Germinal center (tissue), 1 donor: ENCODE measurements at regions not wholly inside any gene's neighbourhood (a gene's known extent, or its start where the extent isn't known, plus 50 kb on each side); places are given as distances from the start of the nearest gene placed in this dataset.
"Not testable (repeated sequence)": the region's sequence is repeated elsewhere in the genome, so short reads cannot be mapped to it uniquely, and the experiment has no call there.

Source experiments
- DNase-seq: peaks from one replicate; pipeline ENCODE4 v3.0.0; 2012; ENCODE audit warnings: mixed read lengths, low spot score

DNA sequence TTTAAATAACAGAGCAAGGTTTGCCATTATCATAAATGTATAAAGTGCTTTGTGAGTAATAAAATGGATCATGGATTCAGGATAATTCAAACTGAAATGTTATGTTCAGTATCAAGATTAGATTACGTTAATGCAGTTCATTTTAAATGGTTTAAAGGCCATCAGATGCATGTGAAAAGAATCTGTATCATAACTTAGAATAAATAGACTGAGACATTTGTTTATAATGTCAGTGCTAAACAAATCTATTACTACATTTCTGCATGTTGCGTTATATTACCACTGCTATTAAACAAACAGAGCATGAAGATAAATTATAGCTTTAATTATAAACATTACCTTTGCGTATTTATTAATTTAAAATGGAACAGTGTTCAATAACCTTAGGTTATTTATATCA is 160.2 kb downstream of the TOX3 start:
- DNase-seq, result no peak

DNA sequence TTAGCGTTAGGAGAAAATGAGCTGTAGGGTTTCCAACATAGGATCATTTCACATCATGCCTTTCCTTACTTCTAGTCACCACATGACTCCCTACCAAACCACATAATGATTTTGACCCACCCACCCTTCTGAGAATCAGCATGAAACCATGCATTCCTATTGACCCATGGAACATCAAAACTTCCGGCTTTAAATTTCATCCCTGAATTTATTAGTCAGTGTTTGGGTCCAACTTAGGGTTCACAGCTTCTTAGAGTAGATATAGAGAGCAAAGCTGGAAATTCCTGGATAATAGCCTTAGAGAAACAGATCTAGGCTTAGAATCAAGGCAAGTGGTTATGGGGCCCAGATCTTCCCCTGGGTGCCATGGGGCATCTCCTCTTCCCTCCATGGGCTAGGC is 162.6 kb downstream of the TOX3 start:
- no peak for DNase-seq

DNA sequence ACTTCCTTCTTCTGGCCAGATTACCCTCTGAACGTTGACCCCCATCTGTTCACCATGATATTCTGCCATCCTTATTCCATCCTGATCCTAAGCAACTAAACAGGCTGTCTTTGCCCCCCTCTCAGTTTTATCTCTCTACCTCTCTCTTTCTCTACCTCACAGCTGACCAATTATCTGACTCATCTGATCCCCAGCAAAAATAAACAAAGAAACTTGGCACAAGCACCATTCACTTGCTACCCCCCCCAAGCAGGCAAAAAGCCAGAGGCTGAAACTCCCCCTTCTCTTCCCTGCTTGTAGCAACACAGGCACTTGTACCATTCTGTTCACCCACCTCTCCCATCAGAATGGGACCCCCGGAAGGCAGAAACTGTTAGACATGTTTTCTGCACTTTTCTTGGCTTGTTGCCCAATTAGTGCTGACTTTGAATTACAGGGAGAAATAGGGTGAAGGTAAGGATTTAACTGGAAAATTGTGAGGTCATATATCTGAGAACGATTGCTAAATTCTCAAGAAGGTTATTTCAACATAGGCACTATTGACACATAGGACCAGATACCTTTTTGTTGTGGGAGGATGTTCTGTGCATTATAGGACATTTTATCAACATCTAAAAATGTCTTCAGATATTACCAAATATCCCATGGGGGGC is 163.2 kb downstream of the TOX3 start:
- DNase-seq, result no peak

- no peak for DNase-seq
These were observed 163.8 kb downstream of the TOX3 start for GRCh38 chr16:52383119-52383518.

GRCh38 chr16:52379551-52379950 is 167.4 kb downstream of the TOX3 start:
- no peak for DNase-seq

DNA sequence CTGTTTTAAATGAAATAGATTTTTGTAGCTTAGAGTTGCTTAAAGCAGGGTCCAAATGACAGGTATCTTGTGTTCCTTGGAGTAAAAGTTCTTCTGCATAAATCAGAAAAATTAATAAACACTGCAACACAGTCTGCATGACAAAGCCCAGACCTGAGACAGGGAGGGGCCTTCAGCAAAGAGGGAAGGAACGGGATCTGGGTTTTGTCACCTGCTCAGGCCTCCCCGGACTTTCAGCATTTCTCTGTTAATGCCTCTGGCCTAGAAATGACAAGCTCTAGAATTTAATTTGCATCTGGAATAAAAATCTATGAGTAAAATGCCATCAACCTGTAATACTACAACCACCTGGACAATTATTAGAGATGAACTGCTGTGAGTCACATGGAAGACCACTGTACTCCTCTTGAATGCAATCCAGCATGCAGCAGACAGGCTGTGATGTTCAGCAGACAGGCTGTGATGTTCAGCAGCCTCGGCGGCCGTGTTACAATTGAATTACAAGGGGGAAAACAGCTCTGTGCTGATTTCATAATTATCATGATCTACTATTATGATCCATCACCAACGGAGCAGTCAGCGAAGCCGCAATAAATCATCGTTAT is 170.2 kb downstream of the TOX3 start:
- no peak for DNase-seq

DNA sequence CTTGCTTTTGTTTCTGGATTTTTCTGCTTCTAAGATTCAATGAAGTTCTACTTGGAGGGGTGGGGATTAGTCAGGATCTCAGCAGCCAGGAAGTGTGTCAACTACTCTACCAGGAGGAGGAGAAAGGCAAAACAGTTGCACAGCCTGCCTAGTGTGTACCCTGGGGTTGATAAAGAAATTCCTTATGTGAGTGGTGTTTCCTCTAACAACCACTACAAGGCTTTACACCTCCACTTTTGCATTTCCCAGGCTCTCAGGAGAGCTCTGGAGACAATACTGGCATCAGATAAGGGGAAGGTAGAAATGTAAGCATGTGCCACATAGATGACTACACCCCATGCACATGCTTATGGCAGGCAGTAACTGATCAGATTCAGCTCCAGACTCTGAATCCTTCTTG is 174.6 kb downstream of the TOX3 start:
- no peak for DNase-seq

- DNase-seq, result no peak
These were observed 178.1 kb downstream of the TOX3 start for GRCh38 chr16:52368859-52369258.

DNA sequence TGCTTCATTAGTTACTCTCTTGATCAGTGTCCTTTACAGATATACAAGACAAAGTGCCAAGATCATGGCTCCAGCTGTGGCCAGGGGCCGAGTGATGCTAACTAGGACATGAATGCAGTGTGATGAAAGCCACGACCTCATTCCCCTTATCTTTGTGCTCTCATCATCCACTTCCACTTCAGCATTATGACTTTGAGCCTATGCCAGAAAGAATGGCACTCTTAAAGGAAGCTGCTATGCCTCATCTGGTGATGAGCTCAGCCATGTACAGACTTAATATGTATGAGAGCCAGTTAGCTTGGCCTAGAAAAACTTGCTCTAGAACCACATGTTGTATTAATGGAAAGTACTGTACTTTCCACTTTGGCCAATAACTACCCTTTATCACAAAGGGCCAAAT is 179.1 kb downstream of the TOX3 start:
- DNase-seq, result no peak

DNA sequence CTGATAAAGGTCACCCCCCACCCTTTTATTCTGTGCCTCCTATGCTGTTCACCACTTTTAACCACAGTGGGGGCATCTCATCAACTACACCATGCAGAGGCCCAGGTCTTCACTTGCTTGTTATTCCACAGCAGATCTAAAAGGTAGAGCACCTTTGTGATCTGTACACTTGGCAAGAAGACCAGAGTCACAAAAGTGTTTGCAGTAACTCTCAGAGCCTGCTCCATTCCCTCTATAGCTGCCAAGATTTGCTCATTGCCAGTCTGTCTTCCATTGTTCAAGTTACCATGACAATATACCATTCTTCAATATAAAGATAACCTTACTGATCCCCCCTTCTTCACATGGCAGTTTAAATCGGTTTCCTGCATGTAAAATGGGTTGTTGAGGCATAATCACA is 180.0 kb downstream of the TOX3 start:
- no peak for DNase-seq

DNA sequence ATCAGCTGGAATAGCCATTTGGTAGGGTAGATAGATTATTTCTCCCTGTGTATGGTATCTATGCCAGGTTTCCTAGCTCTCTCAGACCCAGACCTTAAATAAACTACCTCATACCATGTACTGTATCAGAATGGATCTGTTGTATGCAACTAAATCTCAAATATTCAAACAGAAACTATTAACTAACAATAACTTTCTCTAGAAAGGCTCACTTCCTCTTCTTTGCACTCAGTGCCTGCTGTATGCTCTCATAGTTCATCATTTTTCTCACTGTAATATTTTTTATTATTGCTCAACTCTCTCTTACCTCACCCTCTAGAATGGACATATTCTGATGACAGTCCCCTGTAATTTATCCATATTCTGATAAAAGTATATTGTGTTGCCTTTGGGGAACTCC is 182.4 kb downstream of the TOX3 start:
- no peak for DNase-seq

GRCh38 chr16:52363082-52363481 is 183.9 kb downstream of the TOX3 start:
- no peak for DNase-seq

GRCh38 chr16:52357711-52358110 is 189.2 kb downstream of the TOX3 start:
- no peak for DNase-seq

GRCh38 chr16:52353249-52353648 is 193.7 kb downstream of the TOX3 start:
- DNase-seq, result no peak

GRCh38 chr16:52351451-52351850 is 195.5 kb downstream of the TOX3 start:
- DNase-seq, result no peak

GRCh38 chr16:52350031-52350642 is 196.8 kb downstream of the TOX3 start:
- no peak for DNase-seq

GRCh38 chr16:52346709-52347108 is 200.2 kb downstream of the TOX3 start:
- DNase-seq, result no peak

DNA sequence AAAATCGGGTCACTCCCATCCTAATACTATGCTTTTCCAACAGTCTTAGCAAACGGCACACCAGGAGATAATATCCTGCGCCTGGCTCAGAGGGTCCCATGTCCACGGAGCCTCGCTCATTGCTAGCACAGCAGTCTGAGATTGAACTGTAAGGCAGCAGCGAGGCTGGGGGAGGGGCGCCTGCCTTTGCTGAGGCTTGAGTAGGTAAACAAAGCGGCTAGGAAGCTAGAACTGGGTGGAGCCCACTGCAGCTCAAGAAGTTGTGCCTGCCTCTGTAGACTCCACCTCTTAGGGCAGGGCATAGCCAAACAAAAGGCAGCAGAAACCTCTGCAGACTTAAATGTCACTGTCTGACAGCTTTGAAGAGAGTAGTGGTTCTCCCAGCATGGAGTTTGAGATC is 213.3 kb downstream of the TOX3 start:
- not testable (repeated sequence) for DNase-seq

DNA sequence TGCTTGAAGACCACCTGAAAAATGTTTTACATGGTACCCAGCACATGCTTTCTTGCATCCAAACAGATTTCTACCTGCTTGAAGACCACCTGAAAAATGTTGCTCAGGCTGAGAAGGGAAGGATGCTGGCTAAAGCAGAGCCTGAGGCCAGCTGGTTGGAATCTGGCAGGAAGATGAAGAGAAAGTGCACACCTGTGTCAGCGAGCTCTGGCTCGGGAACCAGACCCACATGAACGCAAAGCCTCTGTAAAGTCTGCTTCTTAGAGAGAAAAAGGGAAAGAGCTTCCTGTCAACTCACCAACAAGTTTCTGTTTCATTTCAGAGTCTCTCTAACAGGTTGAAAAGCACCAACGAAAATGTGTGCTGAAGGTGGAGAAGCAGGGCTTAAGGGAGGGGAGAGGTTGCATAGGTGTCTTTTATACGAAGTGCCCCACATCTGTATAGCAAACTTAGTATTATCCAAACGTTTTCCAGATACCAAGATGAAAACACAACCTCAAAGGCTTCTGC is 226.0 kb downstream of the TOX3 start:
- no peak for DNase-seq

DNA sequence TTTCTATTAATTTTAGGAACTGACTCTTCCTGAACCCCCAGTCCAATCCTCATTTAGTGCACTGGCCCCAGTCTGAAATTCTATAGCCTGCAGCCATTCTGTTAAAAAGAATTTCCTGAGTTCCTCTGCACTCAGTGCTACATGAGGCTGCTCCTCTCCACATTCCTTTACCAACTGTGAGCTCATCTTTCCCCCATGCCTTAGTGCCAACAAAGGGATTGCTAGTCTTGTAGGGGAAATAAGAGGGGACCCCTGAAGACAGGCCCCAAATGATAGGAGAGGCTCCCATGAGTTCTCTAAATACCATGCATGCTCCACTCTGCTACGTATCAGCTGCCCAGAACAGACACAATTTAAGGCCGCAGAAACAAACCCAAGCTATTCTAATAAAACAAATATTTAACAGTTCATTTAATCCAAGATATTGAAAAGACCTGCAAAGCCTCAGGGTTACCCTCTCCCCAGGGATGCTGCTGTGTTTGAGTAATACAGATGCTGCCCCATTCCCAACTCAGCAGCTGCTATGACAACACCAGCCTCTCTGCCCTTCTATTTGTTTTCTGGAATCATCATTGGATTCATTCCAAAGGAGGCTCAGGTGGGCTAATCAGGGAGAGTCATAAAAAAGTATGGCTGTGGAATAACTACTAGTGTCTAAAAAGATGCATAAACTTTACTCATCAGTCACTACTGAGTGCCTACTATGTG is 228.5 kb downstream of the TOX3 start:
- no peak for DNase-seq

DNA sequence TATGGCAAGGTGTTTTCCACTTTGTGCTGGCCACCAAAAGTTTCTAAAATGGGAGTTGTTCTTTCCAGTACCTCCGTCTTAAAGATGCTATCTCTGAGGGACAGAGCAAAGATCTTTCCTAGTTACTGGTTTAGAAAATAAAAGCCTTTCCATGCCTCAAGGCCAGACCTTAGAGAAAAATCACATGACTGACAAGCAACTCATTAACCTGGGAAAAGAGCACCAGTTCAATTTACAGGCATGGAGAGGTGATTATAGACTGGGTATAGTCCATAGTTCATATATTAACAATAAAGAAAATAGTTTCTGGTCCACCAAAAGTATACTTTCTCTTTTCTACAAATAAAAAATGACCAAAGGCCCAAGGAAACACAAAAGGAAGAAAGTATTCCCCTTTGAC is 230.7 kb downstream of the TOX3 start:
- no peak for DNase-seq

DNA sequence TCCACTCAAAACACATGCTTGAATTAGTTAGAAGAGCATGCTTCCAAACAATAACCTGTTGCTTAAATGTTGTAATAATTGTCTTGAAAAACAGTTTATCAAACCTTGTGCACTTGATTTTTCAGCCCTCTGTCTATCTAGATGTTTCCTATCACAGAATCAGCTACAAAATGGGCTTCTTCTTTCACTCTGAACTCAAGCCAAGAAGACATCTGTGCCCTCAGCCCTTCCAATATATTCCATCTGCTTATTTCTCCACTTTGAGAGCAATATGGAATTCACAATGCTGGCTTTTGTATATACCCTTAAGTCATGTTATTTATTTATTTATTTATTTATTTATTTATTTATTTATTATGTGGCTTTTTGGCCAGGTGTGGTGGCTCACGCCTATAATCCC is 234.2 kb downstream of the TOX3 start:
- no peak for DNase-seq
